H1 (cell line): ENCODE measurements at regions not wholly inside any gene's neighbourhood (a gene's known extent, or its start where the extent isn't known, plus 50 kb on each side); places are given as distances from the start of the nearest gene placed in this dataset.

Experiments used
- CTCF ChIA-PET: fragments of 300-600 bp; sonication (Branson Sonifier 250); formaldehyde crosslinking; loops from one replicate; lab custom pipeline; 2021; ENCODE audit not compliant: partially characterized antibody; lab: Charles Lee
- POLR2A ChIA-PET: fragments of 300-600 bp; sonication (Branson Sonifier 250); formaldehyde crosslinking; loops from one replicate; lab custom pipeline; 2021; ENCODE audit warnings: inconsistent platforms; ENCODE audit not compliant: partially characterized antibody; lab: Charles Lee
- DNase-seq, 2 experiments: peaks; one replicate each; pipeline versions ENCODE4 v3.0.0 to v3.0.0-alpha.2; 2010 to 2022; ENCODE audit warnings: low spot score in 2 of 2, low read depth in 1 of 2, mixed read lengths in 1 of 2
- FAIRE-seq: peaks from 2 replicates; lab custom pipeline; 2011; peaks lifted over from hg19 to GRCh38; lab: Jason Lieb, UNC
- H2AFZ ChIP-seq: 2 replicates; pipeline ENCODE4 v1.8.1; 2012; ENCODE audit warnings: low read length, inconsistent platforms
- H2AK5ac ChIP-seq: 2 replicates; pipeline ENCODE4 v1.6.1; 2013; ENCODE audit warnings: low read depth, low read length
- H2BK120ac ChIP-seq: replicated peaks from 2 replicates; pipeline ENCODE3; 2013; ENCODE audit warnings: low read depth, low read length, inconsistent platforms
- H2BK12ac ChIP-seq: 2 replicates; pipeline ENCODE4 v1.6.1; 2013; ENCODE audit warnings: low read depth, low read length
- H2BK15ac ChIP-seq: 2 replicates; pipeline ENCODE4 v1.6.1; 2013; ENCODE audit warnings: low read length
- H2BK20ac ChIP-seq: 2 replicates; pipeline ENCODE4 v1.6.1; 2013; ENCODE audit warnings: low read length
- H2BK5ac ChIP-seq: 2 replicates; pipeline ENCODE4 v1.6.1; 2013; ENCODE audit warnings: low read depth, low read length
- H3K14ac ChIP-seq: 2 replicates; pipeline ENCODE4 v1.6.1; 2013; ENCODE audit warnings: inconsistent platforms; ENCODE audit not compliant: insufficient read length
- H3K18ac ChIP-seq: 2 replicates; pipeline ENCODE4 v1.6.1; 2013; ENCODE audit warnings: low read length; ENCODE audit errors: extremely low read depth
- H3K23ac ChIP-seq: 2 replicates; pipeline ENCODE4 v1.6.1; 2013; ENCODE audit warnings: inconsistent platforms; ENCODE audit not compliant: insufficient read length
- H3K23me2 ChIP-seq: 2 replicates; pipeline ENCODE4 v1.6.1; 2013; ENCODE audit warnings: low read depth, low read length
- H3K27ac ChIP-seq: 2 replicates; pipeline ENCODE4 v1.6.1; 2011; ENCODE audit warnings: low read depth, low read length, inconsistent platforms
- H3K27me3 ChIP-seq, 4 experiments: replicated peaks in 1 of 4; 1 replicate in 1 of 4; 2 replicates in 3 of 4; pipeline versions ENCODE4 v1.6.1 to v1.8.1; 2011 to 2013; ENCODE audit warnings: low read length in 3 of 4, mild to moderate bottlenecking in 3 of 4, inconsistent platforms in 2 of 4, mixed read lengths in 2 of 4, moderate library complexity in 1 of 4; ENCODE audit not compliant: control insufficient read depth in 3 of 4, insufficient read depth in 3 of 4; ENCODE audit errors: extremely low read depth in 1 of 4
- H3K36me3 ChIP-seq, 4 experiments: 2 replicates each; pipeline versions ENCODE4 v1.6.1 to v1.8.1; 2011 to 2013; ENCODE audit warnings: mild to moderate bottlenecking in 4 of 4, low read length in 3 of 4, moderate library complexity in 2 of 4, control low read depth in 1 of 4, inconsistent platforms in 1 of 4; ENCODE audit not compliant: insufficient read depth in 4 of 4, control insufficient read depth in 2 of 4
- H3K4ac ChIP-seq: replicated peaks from 2 replicates; pipeline ENCODE3; 2013; ENCODE audit warnings: low read length, low read depth, mixed read lengths, inconsistent platforms; ENCODE audit not compliant: insufficient read length
- H3K4me1 ChIP-seq, 4 experiments: replicated peaks in 1 of 4; 1 replicate in 1 of 4; 2 replicates in 3 of 4; pipeline versions ENCODE4 v1.6.1 to v1.8.1; 2011 to 2013; ENCODE audit warnings: low read length in 3 of 4, inconsistent platforms in 2 of 4, mixed read lengths in 1 of 4; ENCODE audit not compliant: insufficient read depth in 4 of 4, control insufficient read depth in 3 of 4
- H3K4me2 ChIP-seq, 2 experiments: 2 replicates each; pipeline versions ENCODE4 v1.6.1 to v1.8.1; 2011 to 2013; ENCODE audit warnings: low read depth in 2 of 2, low read length in 2 of 2, control low read depth in 1 of 2, inconsistent platforms in 1 of 2, mild to moderate bottlenecking in 1 of 2; ENCODE audit not compliant: insufficient read depth in 1 of 2
- H3K4me3 ChIP-seq, 4 experiments: fragments of 200-600, 300-600 bp in 1 of 4; sonication (generic), shearing (Covaris generic), sonication (Bioruptor Twin) in 1 of 4; 2 replicates each; pipeline versions ENCODE4 v1.5.1 to v1.8.1; 2011 to 2016; ENCODE audit warnings: low read length in 4 of 4, low read depth in 3 of 4, control low read depth in 2 of 4, inconsistent platforms in 2 of 4, mild to moderate bottlenecking in 2 of 4, mixed read lengths in 1 of 4, moderate library complexity in 1 of 4; ENCODE audit not compliant: insufficient read depth in 2 of 4; ENCODE audit errors: extremely low read depth in 1 of 4
- H3K56ac ChIP-seq: replicated peaks from 2 replicates; pipeline ENCODE3; 2013; ENCODE audit warnings: low read depth, mild to moderate bottlenecking, mixed read lengths, low read length, inconsistent platforms; ENCODE audit not compliant: insufficient read length
- H3K79me1 ChIP-seq: 2 replicates; pipeline ENCODE4 v1.6.1; 2013; ENCODE audit warnings: low read depth, low read length, control low read depth
- H3K79me2 ChIP-seq, 2 experiments: 2 replicates each; pipeline versions ENCODE4 v1.6.1 to v1.8.1; 2012 to 2013; ENCODE audit warnings: low read length in 2 of 2, mild to moderate bottlenecking in 2 of 2, inconsistent platforms in 1 of 2; ENCODE audit not compliant: insufficient read depth in 2 of 2, control insufficient read depth in 1 of 2
- H3K9ac ChIP-seq, 4 experiments: replicated peaks in 1 of 4; 1 replicate in 1 of 4; 2 replicates in 3 of 4; pipeline versions ENCODE4 v1.6.1 to v1.8.1; 2011 to 2013; ENCODE audit warnings: low read depth in 3 of 4, low read length in 3 of 4, control low read depth in 2 of 4, mild to moderate bottlenecking in 2 of 4, moderate library complexity in 2 of 4, inconsistent platforms in 1 of 4; ENCODE audit errors: extremely low read depth in 1 of 4
- H3K9me3 ChIP-seq, 2 experiments: 2 replicates each; pipeline versions ENCODE4 v1.6.1 to v1.8.1; 2012 to 2013; ENCODE audit warnings: mild to moderate bottlenecking in 2 of 2, moderate library complexity in 2 of 2, control low read depth in 1 of 2, inconsistent platforms in 1 of 2, low read depth in 1 of 2, low read length in 1 of 2, mixed read lengths in 1 of 2; ENCODE audit not compliant: insufficient read depth in 2 of 2
- H4K20me1 ChIP-seq, 2 experiments: replicated peaks in 1 of 2; 2 replicates each; pipeline versions ENCODE3 to v1.8.1; 2011 to 2013; ENCODE audit warnings: inconsistent platforms in 2 of 2, low read length in 2 of 2, mild to moderate bottlenecking in 1 of 2; ENCODE audit not compliant: insufficient read depth in 2 of 2, control insufficient read depth in 1 of 2
- H4K5ac ChIP-seq: 2 replicates; pipeline ENCODE4 v1.6.1; 2013; ENCODE audit warnings: low read length, low read depth, mixed read lengths, inconsistent platforms; ENCODE audit not compliant: insufficient read length
- H4K8ac ChIP-seq: 2 replicates; pipeline ENCODE4 v1.8.0; 2013; ENCODE audit warnings: mild to moderate bottlenecking, moderate library complexity, low read length, inconsistent platforms; ENCODE audit not compliant: insufficient read depth; ENCODE audit errors: extremely low read depth
- H4K91ac ChIP-seq: replicated peaks from 2 replicates; pipeline ENCODE3; 2013; ENCODE audit warnings: low read length, mixed read lengths, inconsistent platforms; ENCODE audit not compliant: insufficient read length
- CEBPB ChIP-seq: IDR thresholded peaks from 2 replicates; pipeline ENCODE4 v1.6.1; 2012; ENCODE audit warnings: low read depth, low read length
- TBP ChIP-seq: IDR thresholded peaks from 2 replicates; pipeline ENCODE4 v1.6.1; 2011; ENCODE audit warnings: low read depth, low read length, improper control_type of control experiment
- WGBS, 2 experiments: shearing (Covaris generic) in 1 of 2; methylation state at CpG; one replicate each; pipeline versions ENCODE4 v1.1.6 to v1.1.7; 2013 to 2015; ENCODE audit warnings: low lambda C conversion rate in 2 of 2, mixed read lengths in 2 of 2, inconsistent platforms in 1 of 2, low coverage in 1 of 2, missing lambda C conversion rate in 1 of 2; ENCODE audit not compliant: insufficient replicate concordance in 2 of 2, insufficient coverage in 1 of 2, insufficient read length in 1 of 2; ENCODE audit errors: extremely low coverage in 1 of 2, missing lambda C conversion rate in 1 of 2; 5-methylcytosine and 5-hydroxymethylcytosine counted together

DNA sequence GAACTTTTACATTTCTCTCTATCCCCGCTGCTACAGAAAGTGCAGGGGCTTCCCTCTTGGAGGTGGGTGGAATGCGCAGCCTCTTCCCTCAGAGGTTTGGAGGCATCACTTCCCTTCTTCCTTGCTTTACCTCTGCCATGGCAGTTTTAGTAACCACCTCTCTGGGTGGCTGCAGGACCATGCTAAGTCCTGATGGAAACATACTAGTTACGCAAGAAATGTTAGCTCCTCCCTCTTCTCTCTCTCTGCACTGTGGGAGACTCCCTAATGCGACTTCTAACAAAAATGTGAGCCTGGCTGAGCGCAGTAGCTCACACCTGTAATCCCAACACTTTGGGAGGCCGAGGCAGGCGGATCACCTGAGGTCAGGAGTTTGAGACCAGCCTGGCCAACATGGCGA, 116.8 kb upstream of the RAB6C start:
- no peak overlapping the region for H3K4ac ChIP-seq
- no peak overlapping the region for H3K18ac ChIP-seq
- H4K8ac ChIP-seq = no peak overlapping the region
- H3K14ac ChIP-seq = no peak overlapping the region
- H2BK15ac ChIP-seq = no peak overlapping the region
- H2BK5ac ChIP-seq = no peak overlapping the region
- no peaks in the 10 kb centered on the region for H3K9me3 ChIP-seq
- no peak overlapping the region for H3K4me3 ChIP-seq
- DNase-seq (no peak), FAIRE-seq (no peak)
- H2AK5ac ChIP-seq = no peak overlapping the region
- H3K79me1 ChIP-seq = no peaks in the 10 kb centered on the region; the same call in 1 of the 2 replicates
- CTCF ChIA-PET = interaction anchor here (0.8 to 1.9 kb wide), 4 partner anchors 8 to 60 kb away, joined by 3 to 7 read pairs (median 4); no protein-coding TSS in a partner anchor
- H4K91ac ChIP-seq = no peak overlapping the region
- POLR2A ChIA-PET = no interaction called here
- no peaks in the 10 kb centered on the region for H3K36me3 ChIP-seq
- no peak overlapping the region for H2AFZ ChIP-seq
- no peaks in the 10 kb centered on the region for H4K20me1 ChIP-seq
- 0 out of 2 replicates have a peak, but pooled peaks cover 1% of the 10 kb centered on the region for H3K23me2 ChIP-seq
- no peaks in the 10 kb centered on the region for H3K27me3 ChIP-seq
- no peak overlapping the region for H3K27ac ChIP-seq
- no peak overlapping the region for H3K23ac ChIP-seq
- H3K9ac ChIP-seq = no peak overlapping the region
- H3K4me1 ChIP-seq = peaks cover 0 to 6% (median 0%) of the 10 kb centered on the region in 4 experiments; a peak in 2 of 7 replicates
- 77% methylated on average over 8 of the region's 8 CpGs; no CpG with 5 or more reads in 1 of the 2 experiments for WGBS, 2 experiments
- H3K79me2 ChIP-seq = no peaks in the 10 kb centered on the region
- no peak overlapping the region for H2BK12ac ChIP-seq
- no peak overlapping the region for H4K5ac ChIP-seq
- H2BK20ac ChIP-seq = no peak overlapping the region
- TF ChIP-seq TBP = no peak
- peak; percentile 90 for TF ChIP-seq CEBPB
- no peak overlapping the region for H3K56ac ChIP-seq
- H2BK120ac ChIP-seq = no peak overlapping the region
- no peak overlapping the region for H3K4me2 ChIP-seq
